ENCODE measurements at regions not wholly inside any gene's neighbourhood (a gene's known extent, or its start where the extent isn't known, plus 50 kb on each side); places are given as distances from the start of the nearest gene placed in this dataset.

DNA sequence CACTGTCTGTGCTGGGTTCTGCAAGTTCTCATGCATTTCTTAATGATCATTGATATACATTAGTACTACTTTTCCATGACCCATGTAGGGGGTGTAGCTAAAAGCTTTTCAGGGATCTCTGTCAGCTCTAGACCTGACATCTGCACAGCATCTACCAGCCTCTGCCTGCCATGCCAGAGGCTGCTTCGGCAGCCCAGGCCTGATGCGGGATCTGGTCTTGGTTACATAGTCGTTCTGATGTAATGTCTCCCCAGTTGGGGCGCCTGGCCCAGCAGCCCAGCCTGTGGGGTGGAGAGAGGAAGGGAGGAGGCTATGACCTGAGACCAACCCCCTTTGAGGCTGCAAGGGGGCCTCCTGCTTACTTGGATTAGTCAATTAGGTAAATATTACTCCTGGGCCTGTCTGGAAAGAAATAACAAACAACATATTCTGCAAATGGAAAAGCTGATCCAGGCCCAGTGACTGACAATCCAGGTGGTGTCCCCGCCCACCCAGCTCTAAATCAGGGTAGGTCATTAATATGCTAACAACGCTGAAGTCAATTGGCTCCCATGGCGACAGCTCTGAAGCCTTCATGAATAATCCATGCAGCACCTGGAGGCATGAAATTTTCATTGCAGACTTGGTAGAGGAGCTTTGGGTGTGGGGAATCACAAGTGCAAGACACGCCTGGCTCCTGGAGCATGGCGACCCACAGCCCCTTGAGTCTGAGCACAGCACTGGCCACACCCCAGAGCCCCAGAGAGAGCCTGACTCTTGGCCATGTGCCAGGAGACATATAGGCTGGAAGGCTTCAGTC lies 575.3 kb downstream of the CMPK2 start:
- DNase-seq: peak; percentile 35
- peaks cover 10% of the 10 kb centered on the region for H3K4me1 Mint-ChIP-seq (ENCODE audit: low read depth, unreplicated experiment)
- H3K9me3 Mint-ChIP-seq (ENCODE audit: unreplicated experiment): peaks cover 8% of the 10 kb centered on the region
- TF ChIP-seq, protein P1, sequence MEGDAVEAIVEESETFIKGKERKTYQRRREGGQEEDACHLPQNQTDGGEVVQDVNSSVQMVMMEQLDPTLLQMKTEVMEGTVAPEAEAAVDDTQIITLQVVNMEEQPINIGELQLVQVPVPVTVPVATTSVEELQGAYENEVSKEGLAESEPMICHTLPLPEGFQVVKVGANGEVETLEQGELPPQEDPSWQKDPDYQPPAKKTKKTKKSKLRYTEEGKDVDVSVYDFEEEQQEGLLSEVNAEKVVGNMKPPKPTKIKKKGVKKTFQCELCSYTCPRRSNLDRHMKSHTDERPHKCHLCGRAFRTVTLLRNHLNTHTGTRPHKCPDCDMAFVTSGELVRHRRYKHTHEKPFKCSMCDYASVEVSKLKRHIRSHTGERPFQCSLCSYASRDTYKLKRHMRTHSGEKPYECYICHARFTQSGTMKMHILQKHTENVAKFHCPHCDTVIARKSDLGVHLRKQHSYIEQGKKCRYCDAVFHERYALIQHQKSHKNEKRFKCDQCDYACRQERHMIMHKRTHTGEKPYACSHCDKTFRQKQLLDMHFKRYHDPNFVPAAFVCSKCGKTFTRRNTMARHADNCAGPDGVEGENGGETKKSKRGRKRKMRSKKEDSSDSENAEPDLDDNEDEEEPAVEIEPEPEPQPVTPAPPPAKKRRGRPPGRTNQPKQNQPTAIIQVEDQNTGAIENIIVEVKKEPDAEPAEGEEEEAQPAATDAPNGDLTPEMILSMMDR (IDR thresholded peaks at IDR 0.05; ENCODE audit: partially characterized antibody, unreplicated experiment): no peak
- H3K36me3 Mint-ChIP-seq (ENCODE audit: unreplicated experiment): peaks cover 28% of the 10 kb centered on the region
- peak overlapping the region; percentile 3 for H3K27ac Mint-ChIP-seq (ENCODE audit: unreplicated experiment)
- peaks cover 4% of the 10 kb centered on the region for H3K27me3 Mint-ChIP-seq (ENCODE audit: unreplicated experiment)
- H3K4me3 Mint-ChIP-seq (ENCODE audit: unreplicated experiment): no peak overlapping the region

DNA sequence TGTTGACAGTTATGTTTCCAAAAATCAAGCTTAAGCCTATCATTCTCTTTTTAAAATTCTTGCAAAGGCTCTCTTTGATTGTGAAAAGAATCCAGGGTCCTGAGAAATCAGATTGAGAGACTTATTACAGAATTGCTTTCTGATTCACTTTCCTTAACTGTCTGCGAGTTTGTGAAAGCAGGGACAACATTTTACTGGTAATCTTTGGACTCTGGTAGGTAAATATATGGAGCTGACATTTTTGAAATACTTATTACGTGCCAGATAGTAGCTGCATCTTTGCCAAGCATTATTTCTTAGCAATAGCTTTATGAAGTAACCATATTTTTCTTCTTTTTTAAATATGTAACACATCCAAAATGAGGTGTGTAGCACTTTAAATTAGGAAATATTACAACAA lies 570.9 kb downstream of the CMPK2 start:
- DNase-seq: no peak
- Mint-ChIP-seq H3K36me3 (ENCODE audit: unreplicated experiment) (peaks cover 28% of the 10 kb centered on the region), H3K4me1 (ENCODE audit: low read depth, unreplicated experiment) (peaks cover 8% of the 10 kb centered on the region), H3K27me3 (ENCODE audit: unreplicated experiment) (peaks cover 4% of the 10 kb centered on the region), H3K27ac (ENCODE audit: unreplicated experiment) (no peak overlapping the region), H3K4me3 (ENCODE audit: unreplicated experiment) (no peak overlapping the region), H3K9me3 (ENCODE audit: unreplicated experiment) (peaks cover 8% of the 10 kb centered on the region)
- TF ChIP-seq, protein P1 (IDR thresholded peaks at IDR 0.05; ENCODE audit: partially characterized antibody, unreplicated experiment): no peak

DNA sequence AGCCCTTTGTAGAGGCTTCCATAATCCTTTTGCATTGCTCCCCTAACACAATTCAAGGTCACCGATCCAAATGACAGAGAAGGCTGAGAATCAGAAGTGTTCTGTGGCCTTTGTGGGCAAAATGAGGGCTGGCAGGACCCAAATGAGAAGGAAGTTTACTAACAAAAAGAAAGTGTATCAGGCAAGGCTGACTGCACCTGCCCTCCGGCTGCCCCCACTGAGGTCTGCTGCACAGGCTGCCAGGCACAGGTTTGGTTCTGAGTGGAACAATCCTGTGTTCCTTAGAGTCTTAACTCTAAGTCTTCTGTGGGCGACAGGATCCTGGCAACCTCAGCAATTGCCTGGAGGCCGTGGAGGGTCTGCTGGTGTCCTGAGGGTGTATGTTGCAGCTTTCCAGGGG lies 568.5 kb downstream of the CMPK2 start:
- Mint-ChIP-seq H3K4me1 (ENCODE audit: low read depth, unreplicated experiment) (no peaks in the 10 kb centered on the region), H3K36me3 (ENCODE audit: unreplicated experiment) (peaks cover 22% of the 10 kb centered on the region)

DNA sequence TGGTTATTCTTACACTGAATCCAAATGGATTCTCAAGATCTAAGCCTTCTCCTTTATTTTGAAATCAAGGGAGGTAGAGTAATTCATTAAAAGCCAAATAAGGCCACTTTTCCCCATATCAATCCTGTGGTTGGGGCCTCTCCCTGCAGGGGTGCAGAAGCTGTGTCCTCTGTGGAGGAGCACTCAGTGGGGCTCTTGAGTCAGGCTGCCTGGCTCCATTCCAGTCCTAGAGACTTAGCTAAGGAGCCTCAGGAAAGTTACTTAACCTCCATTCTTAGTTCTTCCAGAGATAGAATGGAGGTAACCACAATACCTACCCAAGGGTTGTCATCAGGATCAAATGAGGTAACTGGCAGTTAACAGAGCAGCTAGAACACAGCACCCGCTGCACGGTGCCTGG lies 564.3 kb downstream of the CMPK2 start:
- Mint-ChIP-seq H3K36me3 (ENCODE audit: unreplicated experiment) (peaks cover 4% of the 10 kb centered on the region), H3K27me3 (ENCODE audit: unreplicated experiment) (no peaks in the 10 kb centered on the region), H3K4me1 (ENCODE audit: low read depth, unreplicated experiment) (no peaks in the 10 kb centered on the region), H3K4me3 (ENCODE audit: unreplicated experiment) (no peak overlapping the region), H3K9me3 (ENCODE audit: unreplicated experiment) (no peaks in the 10 kb centered on the region), H3K27ac (ENCODE audit: unreplicated experiment) (no peak overlapping the region)
- TF ChIP-seq, protein P1 (IDR thresholded peaks at IDR 0.05; ENCODE audit: partially characterized antibody, unreplicated experiment): no peak
- no peak for DNase-seq

More for the DNA sequence above, 568.5 kb downstream of the CMPK2 start:
- Mint-ChIP-seq H3K4me3 (ENCODE audit: unreplicated experiment) (no peak overlapping the region), H3K9me3 (ENCODE audit: unreplicated experiment) (peaks cover 5% of the 10 kb centered on the region), H3K27me3 (ENCODE audit: unreplicated experiment) (peaks cover 4% of the 10 kb centered on the region), H3K27ac (ENCODE audit: unreplicated experiment) (no peak overlapping the region)
- DNase-seq: no peak
- TF ChIP-seq, protein P1 (IDR thresholded peaks at IDR 0.05; ENCODE audit: partially characterized antibody, unreplicated experiment): no peak

DNA sequence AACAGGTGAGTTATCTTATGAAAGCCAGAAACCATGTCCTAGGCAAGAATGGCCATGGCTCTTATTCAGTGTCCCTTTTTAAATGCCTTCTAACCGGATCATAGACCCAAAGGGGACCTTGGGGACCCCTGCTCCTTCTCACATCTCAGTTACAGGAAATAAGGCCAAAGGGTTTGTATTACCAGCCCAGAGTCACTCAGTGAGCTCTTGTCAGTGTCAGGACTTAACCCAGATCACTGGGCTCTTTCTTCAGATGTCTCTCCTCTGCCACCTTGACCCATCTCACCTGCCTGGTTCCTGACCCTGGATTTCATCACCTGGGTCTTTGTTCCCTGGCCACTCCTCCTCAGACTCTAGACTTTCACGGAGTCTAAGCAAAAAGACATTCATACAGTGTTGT lies 556.7 kb downstream of the CMPK2 start:
- no peaks in the 10 kb centered on the region for H3K36me3 Mint-ChIP-seq (ENCODE audit: unreplicated experiment)
- DNase-seq: no peak
- H3K27me3 Mint-ChIP-seq (ENCODE audit: unreplicated experiment): no peaks in the 10 kb centered on the region
- H3K27ac Mint-ChIP-seq (ENCODE audit: unreplicated experiment): no peak overlapping the region
- H3K4me1 Mint-ChIP-seq (ENCODE audit: low read depth, unreplicated experiment): peaks cover 22% of the 10 kb centered on the region
- H3K9me3 Mint-ChIP-seq (ENCODE audit: unreplicated experiment): no peaks in the 10 kb centered on the region
- TF ChIP-seq, protein P1 (IDR thresholded peaks at IDR 0.05; ENCODE audit: partially characterized antibody, unreplicated experiment): no peak
- H3K4me3 Mint-ChIP-seq (ENCODE audit: unreplicated experiment): no peak overlapping the region

Measured in glutamatergic neuron (in vitro differentiated cells).